SK-N-SH (cell line): ENCODE measurements at regions not wholly inside any gene's neighbourhood (a gene's known extent, or its start where the extent isn't known, plus 50 kb on each side); places are given as distances from the start of the nearest gene placed in this dataset.

ENCODE experiments used
- CTCF ChIA-PET: fragments of 300-600, 350-600 bp; formaldehyde crosslinking; extraction: SDS; loops from one replicate; lab custom pipeline; 2021; lab: Yijun Ruan, JAX
- POLR2A ChIA-PET: fragments of 350-600 bp; sonication (Branson Sonifier 250); formaldehyde crosslinking; extraction: SDS; loops from one replicate; lab custom pipeline; 2020; ENCODE audit warnings: antibody characterized with exemption, inconsistent platforms; lab: Yijun Ruan, JAX
- DNase-seq: peaks from one replicate; pipeline ENCODE4 v3.0.0; 2012
- H2AFZ ChIP-seq: fragments of 200-600 bp; sonication (generic); 2 replicates; pipeline ENCODE4 v1.8.1; 2016; ENCODE audit warnings: antibody characterized with exemption, mild to moderate bottlenecking, low read depth
- H3F3A ChIP-seq: fragments of 200-600 bp; sonication (generic); replicated peaks from 2 replicates; pipeline ENCODE3; 2016; ENCODE audit warnings: antibody characterized with exemption, mild to moderate bottlenecking; ENCODE audit not compliant: insufficient read depth
- H3K27ac ChIP-seq, 2 experiments: fragments of 200-500 bp in 1 of 2; fragments of 200-600 bp in 1 of 2; sonication (Bioruptor generic) in 1 of 2; sonication (generic), shearing (Covaris generic) in 1 of 2; 2 replicates each; pipeline versions ENCODE4 v1.5.1 to v1.6.1; 2014 to 2016; ENCODE audit warnings: low read depth in 2 of 2, inconsistent platforms in 1 of 2, low read length in 1 of 2, mild to moderate bottlenecking in 1 of 2, mixed read lengths in 1 of 2
- H3K27me3 ChIP-seq: fragments of 200-600 bp; sonication (generic), shearing (Covaris generic); 2 replicates; pipeline ENCODE4 v1.6.1; 2016; ENCODE audit warnings: mixed run types; ENCODE audit not compliant: insufficient read depth
- H3K36me3 ChIP-seq, 2 experiments: fragments of 200-500 bp in 1 of 2; fragments of 200-600 bp in 1 of 2; sonication (Bioruptor generic) in 1 of 2; sonication (generic) in 1 of 2; replicated peaks in 1 of 2; 2 replicates each; pipeline versions ENCODE3 to v1.5.1; 2014 to 2016; ENCODE audit warnings: low read length in 1 of 2, mild to moderate bottlenecking in 1 of 2; ENCODE audit not compliant: insufficient read depth in 2 of 2, control insufficient read depth in 1 of 2
- H3K4me1 ChIP-seq, 2 experiments: fragments of 200-500 bp in 1 of 2; fragments of 200-600 bp in 1 of 2; sonication (Bioruptor generic) in 1 of 2; sonication (generic), shearing (Covaris generic) in 1 of 2; 2 replicates each; pipeline versions ENCODE4 v1.5.1 to v1.6.1; 2014 to 2016; ENCODE audit warnings: low read depth in 1 of 2, low read length in 1 of 2, mixed run types in 1 of 2; ENCODE audit not compliant: insufficient read depth in 2 of 2, control insufficient read depth in 1 of 2
- H3K4me2 ChIP-seq: fragments of 200-600 bp; sonication (generic), shearing (Covaris generic); 2 replicates; pipeline ENCODE4 v1.6.1; 2017; ENCODE audit warnings: mixed run types
- H3K4me3 ChIP-seq, 2 experiments: fragments of 200-500 bp in 1 of 2; fragments of 200-600 bp in 1 of 2; sonication (Bioruptor generic) in 1 of 2; sonication (generic), shearing (Covaris generic) in 1 of 2; 2 replicates each; pipeline versions ENCODE4 v1.5.1 to v1.8.1; 2014 to 2016; ENCODE audit warnings: low read depth in 2 of 2, inconsistent platforms in 1 of 2, low read length in 1 of 2, mild to moderate bottlenecking in 1 of 2, mixed read lengths in 1 of 2, moderate library complexity in 1 of 2
- H3K79me2 ChIP-seq: fragments of 200-600 bp; sonication (generic); 2 replicates; pipeline ENCODE4 v1.8.1; 2017; ENCODE audit warnings: mild to moderate bottlenecking; ENCODE audit not compliant: insufficient read depth
- H3K9ac ChIP-seq: fragments of 200-600 bp; sonication (generic); 2 replicates; pipeline ENCODE4 v1.6.1; 2017; ENCODE audit warnings: mixed run types
- H3K9me2 ChIP-seq: fragments of 200-600 bp; sonication (generic); 2 replicates; pipeline ENCODE4 v1.6.1; 2017; ENCODE audit warnings: mixed run types
- H3K9me3 ChIP-seq: fragments of 200-600 bp; sonication (generic); 2 replicates; pipeline ENCODE4 v1.6.1; 2017; ENCODE audit warnings: mixed run types, mild to moderate bottlenecking, moderate library complexity
- H4K20me1 ChIP-seq: fragments of 200-600 bp; sonication (generic); 2 replicates; pipeline ENCODE4 v1.6.1; 2017; ENCODE audit warnings: mild to moderate bottlenecking, mixed run types; ENCODE audit not compliant: insufficient read depth
- CHD2 ChIP-seq: fragments of 150-350 bp; IDR thresholded peaks from 2 replicates; pipeline ENCODE4 v1.6.1; 2018; ENCODE audit warnings: low read length; ENCODE audit not compliant: partially characterized antibody
- ELF1 ChIP-seq: IDR thresholded peaks from 2 replicates; pipeline ENCODE4 v1.4.0; 2012
- FOSL2 ChIP-seq: IDR thresholded peaks from 2 replicates; pipeline ENCODE4 v1.4.0; 2012; ENCODE audit warnings: low read depth, mild to moderate bottlenecking, moderate library complexity, borderline replicate concordance
- FOXJ3 ChIP-seq: sonication (generic); formaldehyde crosslinking; IDR thresholded peaks from 2 replicates; pipeline ENCODE4 v1.5.1; 2020; ENCODE audit warnings: mild to moderate bottlenecking, missing genetic modification reagents
- GATA2 ChIP-seq: sonication (generic); formaldehyde crosslinking; IDR thresholded peaks from 2 replicates; pipeline ENCODE4 v1.5.0; 2020; ENCODE audit warnings: mild to moderate bottlenecking, missing genetic modification reagents
- MXI1 ChIP-seq: IDR thresholded peaks from 2 replicates; pipeline ENCODE4 v1.6.1; 2012; ENCODE audit warnings: mild to moderate bottlenecking, low read depth, low read length, improper control_type of control experiment
- NFIC ChIP-seq: IDR thresholded peaks from 2 replicates; pipeline ENCODE4 v1.4.0; 2012; ENCODE audit warnings: borderline replicate concordance
- POLR2AphosphoS5 ChIP-seq: IDR thresholded peaks from 2 replicates; pipeline ENCODE4 v1.6.1; 2012; ENCODE audit warnings: low read depth, low read length
- RFX5 ChIP-seq: IDR thresholded peaks from 2 replicates; pipeline ENCODE4 v1.6.1; 2012; ENCODE audit warnings: mild to moderate bottlenecking, improper control_type of control experiment, low read length
- SIN3A ChIP-seq: IDR thresholded peaks from 2 replicates; pipeline ENCODE4 v1.6.1; 2012; ENCODE audit warnings: low read depth, mild to moderate bottlenecking, low read length, moderate library complexity, borderline replicate concordance
- YY1 ChIP-seq: IDR thresholded peaks from 2 replicates; pipeline ENCODE4 v1.4.0; 2012; ENCODE audit warnings: low read depth, mild to moderate bottlenecking
- WGBS: methylation state at CpG from one replicate; pipeline ENCODE4 v1.1.6; 2017; ENCODE audit warnings: low lambda C conversion rate; 5-methylcytosine and 5-hydroxymethylcytosine counted together
- TF ChIP-seq, protein P1 (sequence below): IDR thresholded peaks from 2 replicates; pipeline ENCODE4; 2012

DNA sequence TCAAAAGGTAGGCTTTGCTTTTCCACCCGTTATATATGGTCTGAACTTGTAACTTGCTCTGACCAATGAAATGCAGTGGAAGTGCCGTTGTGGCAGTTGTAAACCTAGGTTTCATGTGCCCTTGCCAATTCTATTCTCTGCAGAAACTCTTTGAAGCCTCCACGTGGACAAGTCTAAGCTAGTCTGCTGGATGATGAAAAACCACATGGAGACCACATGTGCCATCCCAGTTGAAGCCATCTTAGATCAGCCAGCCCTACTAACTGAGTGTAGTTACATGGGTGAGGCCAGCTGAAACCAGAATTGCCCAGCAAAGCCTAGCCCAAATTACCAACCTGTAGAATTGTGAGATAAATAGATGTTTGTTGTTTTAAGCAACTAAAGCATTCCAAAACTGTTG, 183.7 kb upstream of the KCNH8 start:
- ChIA-PET POLR2A (no interaction called here), CTCF (no interaction called here)
- no peaks in the 10 kb centered on the region for H3K27me3 ChIP-seq
- H3K79me2 ChIP-seq, result no peaks in the 10 kb centered on the region
- TF ChIP-seq CHD2 (no peak), FOXJ3 (no peak), ELF1 (no peak), POLR2AphosphoS5 (no peak), RFX5 (no peak), GATA2 (CRISPR knock-in tag) (no peak), MXI1 (no peak), YY1 (no peak)
- H3K9ac ChIP-seq, result no peak overlapping the region
- WGBS, result 38% methylated on average over 3 of the region's 3 CpGs
- H3K4me3 ChIP-seq, result no peak overlapping the region
- no peaks in the 10 kb centered on the region for H3K4me1 ChIP-seq
- H2AFZ ChIP-seq, result no peak overlapping the region
- H3K36me3 ChIP-seq, result no peaks in the 10 kb centered on the region
- no peaks in the 10 kb centered on the region for H3F3A ChIP-seq
- H4K20me1 ChIP-seq, result no peaks in the 10 kb centered on the region
- no peaks in the 10 kb centered on the region for H3K9me3 ChIP-seq
- H3K4me2 ChIP-seq, result no peak overlapping the region
- DNase-seq, result no peak
- H3K9me2 ChIP-seq, result no peaks in the 10 kb centered on the region
- no peak overlapping the region for H3K27ac ChIP-seq

DNA sequence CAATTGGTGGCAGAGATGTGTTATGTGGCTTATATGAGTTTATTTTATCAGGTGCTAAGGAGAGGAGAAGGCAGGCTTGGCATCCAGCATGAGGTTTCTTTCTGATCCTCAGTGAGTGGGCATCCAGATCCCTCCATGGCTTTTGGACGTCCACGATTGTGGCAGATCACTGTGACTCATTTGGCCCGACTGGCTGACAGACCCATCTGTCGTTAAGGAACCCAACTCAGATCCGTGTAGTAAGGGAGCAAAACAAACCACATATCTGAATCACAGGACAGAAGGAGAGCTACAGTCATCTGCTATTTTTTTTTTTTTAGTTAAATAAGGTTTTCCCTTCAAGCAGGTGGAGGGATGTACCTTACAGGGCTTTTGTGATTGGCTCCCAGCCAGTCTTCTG, 197.0 kb upstream of the KCNH8 start:
- H3K36me3 ChIP-seq, result no peaks in the 10 kb centered on the region

DNA sequence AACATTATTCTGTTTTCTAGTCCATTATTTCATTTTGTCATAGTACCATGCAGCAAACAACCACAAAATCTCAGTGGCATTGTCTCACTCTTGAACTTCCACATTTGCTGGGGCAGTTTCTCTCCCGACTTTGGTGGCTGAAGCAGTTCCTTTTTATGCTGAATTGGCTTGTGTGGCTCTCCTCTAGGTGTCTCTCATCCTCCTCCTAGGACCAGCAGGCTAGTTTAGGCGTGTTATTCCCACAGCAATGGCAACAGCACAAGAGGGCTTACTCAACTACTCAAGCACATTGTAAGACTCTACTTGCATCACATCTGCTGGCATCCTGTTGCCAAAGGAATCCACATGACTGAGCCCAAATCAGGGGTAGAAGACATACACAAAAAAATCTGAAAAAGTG, 201.8 kb upstream of the KCNH8 start:
- ChIA-PET CTCF (no interaction called here), POLR2A (no interaction called here)
- Histone ChIP-seq H3K9me3 (no peaks in the 10 kb centered on the region; the same call in 1 of the 2 replicates), H3K4me1 (no peaks in the 10 kb centered on the region), H3F3A (no peaks in the 10 kb centered on the region), H3K9ac (no peak overlapping the region), H3K9me2 (no peaks in the 10 kb centered on the region), H4K20me1 (no peaks in the 10 kb centered on the region), H3K36me3 (no peaks in the 10 kb centered on the region), H2AFZ (no peak overlapping the region), H3K27me3 (no peaks in the 10 kb centered on the region), H3K4me2 (no peak overlapping the region), H3K4me3 (no peak overlapping the region), H3K79me2 (no peaks in the 10 kb centered on the region), H3K27ac (no peak overlapping the region)
- WGBS, result 20% methylated on average over 2 of the region's 2 CpGs
- no peak for DNase-seq
- TF ChIP-seq RFX5 (no peak), FOXJ3 (no peak), NFIC (no peak), FOSL2 (no peak), SIN3A (no peak)

More for the DNA sequence above, 197.0 kb upstream of the KCNH8 start:
- Histone ChIP-seq H3K9ac (no peak overlapping the region), H3K4me2 (no peak overlapping the region), H3K4me1 (no peaks in the 10 kb centered on the region), H3K9me3 (no peaks in the 10 kb centered on the region; the same call in 1 of the 2 replicates), H3K9me2 (no peaks in the 10 kb centered on the region), H3K4me3 (no peak overlapping the region), H4K20me1 (no peaks in the 10 kb centered on the region), H3K27me3 (no peaks in the 10 kb centered on the region), H3F3A (no peaks in the 10 kb centered on the region), H2AFZ (no peak overlapping the region), H3K27ac (no peak overlapping the region), H3K79me2 (no peaks in the 10 kb centered on the region)
- ChIA-PET POLR2A (no interaction called here), CTCF (no interaction called here)
- no peak for DNase-seq
- TF ChIP-seq SIN3A (no peak), YY1 (no peak), FOXJ3 (no peak)
- TF ChIP-seq, protein P1, sequence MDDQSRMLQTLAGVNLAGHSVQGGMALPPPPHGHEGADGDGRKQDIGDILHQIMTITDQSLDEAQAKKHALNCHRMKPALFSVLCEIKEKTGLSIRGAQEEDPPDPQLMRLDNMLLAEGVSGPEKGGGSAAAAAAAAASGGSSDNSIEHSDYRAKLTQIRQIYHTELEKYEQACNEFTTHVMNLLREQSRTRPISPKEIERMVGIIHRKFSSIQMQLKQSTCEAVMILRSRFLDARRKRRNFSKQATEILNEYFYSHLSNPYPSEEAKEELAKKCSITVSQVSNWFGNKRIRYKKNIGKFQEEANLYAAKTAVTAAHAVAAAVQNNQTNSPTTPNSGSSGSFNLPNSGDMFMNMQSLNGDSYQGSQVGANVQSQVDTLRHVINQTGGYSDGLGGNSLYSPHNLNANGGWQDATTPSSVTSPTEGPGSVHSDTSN, result no peak
- 17% methylated on average over 5 of the region's 5 CpGs for WGBS
